OCI-LY1 (cell line): ENCODE measurements at regions not wholly inside any gene's neighbourhood (a gene's known extent, or its start where the extent isn't known, plus 50 kb on each side); places are given as distances from the start of the nearest gene placed in this dataset.

ENCODE experiments used
- H2AFZ ChIP-seq: fragments of 200-600 bp; sonication (generic), shearing (Covaris generic); 2 replicates; pipeline ENCODE4 v1.6.0; 2014; ENCODE audit warnings: antibody characterized with exemption, mild to moderate bottlenecking, low read length
- H3F3A ChIP-seq: fragments of 200-600 bp; sonication (generic), shearing (Covaris generic); 2 replicates; pipeline ENCODE4 v1.6.0; 2014; ENCODE audit warnings: mild to moderate bottlenecking, antibody characterized with exemption, low read length, moderate library complexity; ENCODE audit not compliant: insufficient read depth
- H3K27ac ChIP-seq: fragments of 200-600 bp; sonication (generic); 2 replicates; pipeline ENCODE4 v1.5.1; 2014; ENCODE audit warnings: low read length, mixed run types, mild to moderate bottlenecking, low read depth; ENCODE audit not compliant: poor library complexity, severe bottlenecking
- H3K27me3 ChIP-seq: fragments of 200-600 bp; sonication (generic); 2 replicates; pipeline ENCODE4 v1.6.0; 2014; ENCODE audit warnings: antibody characterized with exemption, mild to moderate bottlenecking, low read length, moderate library complexity; ENCODE audit not compliant: insufficient read depth
- H3K36me3 ChIP-seq: fragments of 200-600 bp; sonication (generic); 2 replicates; pipeline ENCODE4 v1.6.1; 2014; ENCODE audit warnings: mild to moderate bottlenecking, antibody characterized with exemption, low read length, moderate library complexity, mixed read lengths; ENCODE audit not compliant: insufficient read depth
- H3K4me1 ChIP-seq: fragments of 200-600 bp; sonication (generic); 2 replicates; pipeline ENCODE4 v1.5.1; 2014; ENCODE audit warnings: mild to moderate bottlenecking, low read length, moderate library complexity; ENCODE audit not compliant: insufficient read depth, severe bottlenecking
- H3K4me2 ChIP-seq: fragments of 200-600 bp; sonication (generic), shearing (Covaris generic); 2 replicates; pipeline ENCODE4 v1.6.1; 2014; ENCODE audit warnings: low read length
- H3K4me3 ChIP-seq: fragments of 200-600 bp; sonication (generic); 2 replicates; pipeline ENCODE4 v1.5.1; 2014; ENCODE audit warnings: low read length, low read depth, mild to moderate bottlenecking, mixed read lengths; ENCODE audit not compliant: poor library complexity, severe bottlenecking
- H3K79me2 ChIP-seq: fragments of 200-600 bp; shearing (Covaris generic); 2 replicates; pipeline ENCODE4 v1.6.1; 2016; ENCODE audit warnings: mixed run types, low read length, mixed read lengths; ENCODE audit not compliant: insufficient read depth
- H3K9ac ChIP-seq: fragments of 200-600 bp; sonication (generic), shearing (Covaris generic); 2 replicates; pipeline ENCODE4 v1.6.1; 2014; ENCODE audit warnings: mild to moderate bottlenecking, low read length, mixed read lengths
- H3K9me2 ChIP-seq: fragments of 200-600 bp; sonication (generic), shearing (Covaris generic); 2 replicates; pipeline ENCODE4 v1.6.1; 2014; ENCODE audit warnings: low read depth, mild to moderate bottlenecking, low read length, mixed read lengths
- H3K9me3 ChIP-seq: fragments of 200-600 bp; shearing (Covaris generic); 2 replicates; pipeline ENCODE4 v1.6.1; 2014; ENCODE audit warnings: low read length, mixed read lengths
- H4K20me1 ChIP-seq: fragments of 200-600 bp; sonication (generic), shearing (Covaris generic); 2 replicates; pipeline ENCODE4 v1.6.0; 2016; ENCODE audit warnings: mild to moderate bottlenecking, low read length; ENCODE audit not compliant: insufficient read depth
- EZH2 ChIP-seq: fragments of 200-600 bp; sonication (generic), shearing (Covaris generic); IDR thresholded peaks from 2 replicates; pipeline ENCODE4 v1.8.0; 2017; ENCODE audit warnings: borderline replicate concordance, mixed run types, mild to moderate bottlenecking, antibody characterized with exemption, low read length, moderate library complexity, mixed read lengths
- TF ChIP-seq, protein P1 (sequence below): fragments of 200-600 bp; sonication (generic), shearing (Covaris generic); IDR thresholded peaks from 2 replicates; pipeline ENCODE4 v1.5.1; 2017; ENCODE audit warnings: mild to moderate bottlenecking, antibody characterized with exemption, low read length, moderate library complexity, mixed read lengths

GRCh38 chr3:64345371-64345770 lies 120.1 kb upstream of the PRICKLE2 start:
- Histone ChIP-seq H3K9me2 (no peaks in the 10 kb centered on the region), H3K4me1 (no peaks in the 10 kb centered on the region), H3K27me3 (no peaks in the 10 kb centered on the region), H2AFZ (no peak overlapping the region), H3K9me3 (no peaks in the 10 kb centered on the region), H3K4me2 (no peak overlapping the region), H3K36me3 (no peaks in the 10 kb centered on the region), H3K79me2 (no peaks in the 10 kb centered on the region), H3K4me3 (no peak overlapping the region), H4K20me1 (no peaks in the 10 kb centered on the region), H3K9ac (no peak overlapping the region), H3F3A (no peaks in the 10 kb centered on the region), H3K27ac (no peak overlapping the region)
- TF ChIP-seq, protein P1, sequence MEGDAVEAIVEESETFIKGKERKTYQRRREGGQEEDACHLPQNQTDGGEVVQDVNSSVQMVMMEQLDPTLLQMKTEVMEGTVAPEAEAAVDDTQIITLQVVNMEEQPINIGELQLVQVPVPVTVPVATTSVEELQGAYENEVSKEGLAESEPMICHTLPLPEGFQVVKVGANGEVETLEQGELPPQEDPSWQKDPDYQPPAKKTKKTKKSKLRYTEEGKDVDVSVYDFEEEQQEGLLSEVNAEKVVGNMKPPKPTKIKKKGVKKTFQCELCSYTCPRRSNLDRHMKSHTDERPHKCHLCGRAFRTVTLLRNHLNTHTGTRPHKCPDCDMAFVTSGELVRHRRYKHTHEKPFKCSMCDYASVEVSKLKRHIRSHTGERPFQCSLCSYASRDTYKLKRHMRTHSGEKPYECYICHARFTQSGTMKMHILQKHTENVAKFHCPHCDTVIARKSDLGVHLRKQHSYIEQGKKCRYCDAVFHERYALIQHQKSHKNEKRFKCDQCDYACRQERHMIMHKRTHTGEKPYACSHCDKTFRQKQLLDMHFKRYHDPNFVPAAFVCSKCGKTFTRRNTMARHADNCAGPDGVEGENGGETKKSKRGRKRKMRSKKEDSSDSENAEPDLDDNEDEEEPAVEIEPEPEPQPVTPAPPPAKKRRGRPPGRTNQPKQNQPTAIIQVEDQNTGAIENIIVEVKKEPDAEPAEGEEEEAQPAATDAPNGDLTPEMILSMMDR: no peak
- no peak for TF ChIP-seq EZH2

- Histone ChIP-seq H3K4me1 (no peaks in the 10 kb centered on the region), H3K9me2 (no peaks in the 10 kb centered on the region), H3K9ac (no peak overlapping the region), H3K79me2 (no peaks in the 10 kb centered on the region), H4K20me1 (no peaks in the 10 kb centered on the region), H3K4me3 (no peak overlapping the region), H3K4me2 (no peak overlapping the region), H2AFZ (no peak overlapping the region), H3F3A (no peaks in the 10 kb centered on the region), H3K9me3 (no peaks in the 10 kb centered on the region), H3K27ac (no peak overlapping the region), H3K27me3 (no peaks in the 10 kb centered on the region), H3K36me3 (no peaks in the 10 kb centered on the region)
- TF ChIP-seq EZH2: no peak
- TF ChIP-seq, protein P1: no peak
Measured at GRCh38 chr3:64344721-64345207, 119.5 kb upstream of the PRICKLE2 start.

GRCh38 chr3:64343689-64344430 lies 118.6 kb upstream of the PRICKLE2 start:
- Histone ChIP-seq H3K4me3 (no peak overlapping the region), H3K79me2 (no peaks in the 10 kb centered on the region), H3K36me3 (no peaks in the 10 kb centered on the region), H3K9me3 (no peaks in the 10 kb centered on the region), H3K27me3 (no peaks in the 10 kb centered on the region), H3K9ac (no peak overlapping the region), H3K4me1 (no peaks in the 10 kb centered on the region), H3K27ac (no peak overlapping the region), H3K9me2 (no peaks in the 10 kb centered on the region), H3F3A (no peaks in the 10 kb centered on the region), H2AFZ (no peak overlapping the region), H3K4me2 (no peak overlapping the region), H4K20me1 (no peaks in the 10 kb centered on the region)
- TF ChIP-seq, protein P1: no peak
- TF ChIP-seq EZH2: no peak
